ENCODE measurements at regions not wholly inside any gene's neighbourhood (a gene's known extent, or its start where the extent isn't known, plus 50 kb on each side); places are given as distances from the start of the nearest gene placed in this dataset.
A peak's percentile ranks its signal among the peaks of the same experiment; 100 is the strongest.
"Not testable (repeated sequence)": the region's sequence is repeated elsewhere in the genome, so short reads cannot be mapped to it uniquely, and the experiment has no call there.

- no peak for TF ChIP-seq CTCF (IDR thresholded peaks at IDR 0.05)
- TF ChIP-seq EZH2phosphoT487 (IDR thresholded peaks at IDR 0.05), result no peak
- TF ChIP-seq EZH2 (IDR thresholded peaks at IDR 0.05), result no peak
- H3K4me1 Mint-ChIP-seq, result no peaks in the 10 kb centered on the region
- Histone ChIP-seq H3K4me1 (no peaks in the 10 kb centered on the region), H3K9ac (no peak overlapping the region), H3K4me2 (no peak overlapping the region), H3K9me3 (ENCODE audit: low read depth) (no peaks in the 10 kb centered on the region), H3K27ac (no peak overlapping the region), H4K20me1 (ENCODE audit: low read depth) (no peaks in the 10 kb centered on the region), H3K36me3 (no peaks in the 10 kb centered on the region), H3K79me2 (ENCODE audit: low read depth) (no peaks in the 10 kb centered on the region), H3K27me3 (no peaks in the 10 kb centered on the region), H3K4me3 (no peak overlapping the region), H2AFZ (replicated peaks) (no peak overlapping the region), H3F3A (ENCODE audit: low read depth) (no peaks in the 10 kb centered on the region)
- H3K4me3 Mint-ChIP-seq, result no peak overlapping the region
- no peaks in the 10 kb centered on the region for H3K27me3 Mint-ChIP-seq (ENCODE audit: insufficient read depth, low read depth)
- no peaks in the 10 kb centered on the region for H3K36me3 Mint-ChIP-seq
- no peak for DNase-seq (ENCODE audit: low spot score)
- H3K27ac Mint-ChIP-seq, result no peak overlapping the region
- peaks cover 17% of the 10 kb centered on the region for H3K9me3 Mint-ChIP-seq
These were observed 405.5 kb downstream of the RAP2B start for GRCh38 chr3:153567556-153567955.

GRCh38 chr3:153570481-153570880, 408.5 kb downstream of the RAP2B start:
- H3K27ac ChIP-seq; H3K27me3 Mint-ChIP-seq (ENCODE audit: insufficient read depth, low read depth); H3K9me3 ChIP-seq (ENCODE audit: low read depth); H3K4me3 ChIP-seq; H3K4me1 Mint-ChIP-seq; H3K79me2 ChIP-seq (ENCODE audit: low read depth); H3K36me3 ChIP-seq; H4K20me1 ChIP-seq (ENCODE audit: low read depth); H3F3A ChIP-seq (ENCODE audit: low read depth); H3K9me3 Mint-ChIP-seq; H3K27ac Mint-ChIP-seq; H2AFZ ChIP-seq (replicated peaks); H3K36me3 Mint-ChIP-seq; H3K4me3 Mint-ChIP-seq; H3K4me2 ChIP-seq; DNase-seq (ENCODE audit: low spot score); H3K9ac ChIP-seq; H3K4me1 ChIP-seq; H3K27me3 ChIP-seq: not testable (repeated sequence)

GRCh38 chr3:153572165-153572564, 410.1 kb downstream of the RAP2B start:
- Histone ChIP-seq H2AFZ (replicated peaks) (no peak overlapping the region), H3F3A (ENCODE audit: low read depth) (no peaks in the 10 kb centered on the region), H3K4me3 (no peak overlapping the region), H3K4me1 (no peaks in the 10 kb centered on the region), H3K9me3 (ENCODE audit: low read depth) (no peaks in the 10 kb centered on the region), H3K79me2 (ENCODE audit: low read depth) (no peaks in the 10 kb centered on the region), H3K27me3 (no peaks in the 10 kb centered on the region), H4K20me1 (ENCODE audit: low read depth) (no peaks in the 10 kb centered on the region), H3K36me3 (no peaks in the 10 kb centered on the region), H3K27ac (no peak overlapping the region), H3K4me2 (no peak overlapping the region), H3K9ac (no peak overlapping the region)
- TF ChIP-seq EZH2 (IDR thresholded peaks at IDR 0.05) (no peak), CTCF (IDR thresholded peaks at IDR 0.05) (no peak), EZH2phosphoT487 (IDR thresholded peaks at IDR 0.05) (no peak)
- H3K4me1 Mint-ChIP-seq, result no peaks in the 10 kb centered on the region
- H3K9me3 Mint-ChIP-seq, result peaks cover 5% of the 10 kb centered on the region
- peaks cover 2% of the 10 kb centered on the region for H3K27me3 Mint-ChIP-seq (ENCODE audit: insufficient read depth, low read depth)
- no peak for DNase-seq (ENCODE audit: low spot score)
- H3K36me3 Mint-ChIP-seq, result no peaks in the 10 kb centered on the region
- H3K4me3 Mint-ChIP-seq, result no peak overlapping the region
- no peak overlapping the region for H3K27ac Mint-ChIP-seq

- Histone ChIP-seq H3K4me1 (no peaks in the 10 kb centered on the region), H3K27ac (no peak overlapping the region), H2AFZ (replicated peaks) (no peak overlapping the region), H4K20me1 (ENCODE audit: low read depth) (no peaks in the 10 kb centered on the region), H3K9me3 (ENCODE audit: low read depth) (no peaks in the 10 kb centered on the region), H3K79me2 (ENCODE audit: low read depth) (no peaks in the 10 kb centered on the region), H3K36me3 (no peaks in the 10 kb centered on the region), H3K9ac (no peak overlapping the region), H3F3A (ENCODE audit: low read depth) (no peaks in the 10 kb centered on the region), H3K27me3 (no peaks in the 10 kb centered on the region), H3K4me2 (no peak overlapping the region), H3K4me3 (no peak overlapping the region)
- H3K27ac Mint-ChIP-seq, result no peak overlapping the region
- H3K9me3 Mint-ChIP-seq, result peaks cover 5% of the 10 kb centered on the region
- H3K4me1 Mint-ChIP-seq, result no peaks in the 10 kb centered on the region
- TF ChIP-seq EZH2 (IDR thresholded peaks at IDR 0.05) (no peak), EZH2phosphoT487 (IDR thresholded peaks at IDR 0.05) (no peak), CTCF (IDR thresholded peaks at IDR 0.05) (no peak)
- no peaks in the 10 kb centered on the region for H3K36me3 Mint-ChIP-seq
- H3K4me3 Mint-ChIP-seq, result no peak overlapping the region
- peak; percentile 3 for DNase-seq (ENCODE audit: low spot score)
- H3K27me3 Mint-ChIP-seq (ENCODE audit: insufficient read depth, low read depth), result peaks cover 2% of the 10 kb centered on the region
These were observed 410.6 kb downstream of the RAP2B start for GRCh38 chr3:153572654-153573053.
